Stimulated activated CD4-positive, alpha-beta T cell treated with anti-CD3 and anti-CD28 coated beads, TNF-alpha, amount 100 ng/mL, for 24 hours (primary cell): ENCODE measurements at regions not wholly inside any gene's neighbourhood (a gene's known extent, or its start where the extent isn't known, plus 50 kb on each side); places are given as distances from the start of the nearest gene placed in this dataset.

Experiments
- DNase-seq, 3 experiments: peaks; one replicate each; pipeline ENCODE4 v3.0.0-alpha.2; 2020; ENCODE audit warnings: low read depth in 3 of 3

GRCh38 chr2:240284503-240285259, 144.2 kb upstream of the OTOS start:
- DNase-seq: no peak

GRCh38 chr2:240285725-240286124, 145.3 kb upstream of the OTOS start:
- no peak for DNase-seq

GRCh38 chr2:240286596-240286995, 146.1 kb upstream of the OTOS start:
- DNase-seq: no peak

GRCh38 chr2:240287011-240287410, 146.6 kb upstream of the OTOS start:
- DNase-seq: no peak

GRCh38 chr2:240287496-240288086, 147.1 kb upstream of the OTOS start:
- no peak for DNase-seq

GRCh38 chr2:240288087-240288521, 147.4 kb upstream of the GPC1 start:
- no peak for DNase-seq

GRCh38 chr2:240289701-240290431, 145.6 kb upstream of the GPC1 start:
- DNase-seq: no peak

GRCh38 chr2:240290432-240291336, 144.8 kb upstream of the GPC1 start:
- no peak for DNase-seq

- DNase-seq: no peak
Measured at GRCh38 chr2:240291337-240292034, 144.0 kb upstream of the GPC1 start.

- DNase-seq: no peak
Measured at GRCh38 chr2:240292035-240292574, 143.4 kb upstream of the GPC1 start.

- no peak for DNase-seq
Measured at GRCh38 chr2:240292619-240293525, 142.6 kb upstream of the GPC1 start.

- no peak for DNase-seq
Measured at GRCh38 chr2:240293557-240294461, 141.7 kb upstream of the GPC1 start.

GRCh38 chr2:240294514-240294913, 140.9 kb upstream of the GPC1 start:
- DNase-seq: no peak

- no peak for DNase-seq
Measured at GRCh38 chr2:240295256-240296103, 140.0 kb upstream of the GPC1 start.

- no peak for DNase-seq
Measured at GRCh38 chr2:240296104-240296406, 139.4 kb upstream of the GPC1 start.

GRCh38 chr2:240296476-240297255, 138.8 kb upstream of the GPC1 start:
- DNase-seq: no peak
